H1 (cell line): ENCODE measurements at regions not wholly inside any gene's neighbourhood (a gene's known extent, or its start where the extent isn't known, plus 50 kb on each side); places are given as distances from the start of the nearest gene placed in this dataset.

Experiments used
- SP1 ChIP-seq: IDR thresholded peaks from 2 replicates; pipeline ENCODE4 v1.6.1; 2011; ENCODE audit warnings: low read depth, low read length

- TF ChIP-seq SP1 = no peak
Observed at GRCh38 chr2:9697909-9698308, 67.1 kb upstream of the YWHAQ start (continued).
